ENCODE measurements at regions not wholly inside any gene's neighbourhood (a gene's known extent, or its start where the extent isn't known, plus 50 kb on each side); places are given as distances from the start of the nearest gene placed in this dataset.
"Not testable (repeated sequence)": the region's sequence is repeated elsewhere in the genome, so short reads cannot be mapped to it uniquely, and the experiment has no call there.

GRCh38 chr4:85168234-85168834 lies 201.8 kb upstream of the WDFY3 start:
- no peak for DNase-seq

DNA sequence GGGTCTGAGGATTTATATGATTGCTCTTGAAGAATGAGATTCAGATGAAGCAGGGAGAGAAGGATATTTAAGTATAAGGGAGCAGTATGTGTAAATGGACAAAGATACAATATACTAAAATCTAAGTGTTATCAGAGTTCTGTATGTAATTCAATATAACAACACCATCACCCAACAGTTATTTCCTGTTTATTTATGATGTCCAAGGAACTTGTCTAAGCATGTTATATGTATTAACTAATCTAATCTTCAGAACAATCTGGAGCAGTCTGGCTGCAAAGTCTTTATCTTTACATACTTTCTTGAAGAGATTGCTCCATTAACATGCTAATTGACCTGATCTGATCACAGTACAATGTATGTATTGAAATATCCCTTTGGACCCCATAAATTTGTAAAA lies 203.8 kb upstream of the WDFY3 start:
- DNase-seq = no peak

- DNase-seq = no peak
Measured at GRCh38 chr4:85175190-85175589, 208.7 kb upstream of the WDFY3 start.

GRCh38 chr4:85177092-85177491 lies 210.6 kb upstream of the WDFY3 start:
- no peak for DNase-seq

GRCh38 chr4:85177679-85178078 lies 211.2 kb upstream of the WDFY3 start:
- no peak for DNase-seq

DNA sequence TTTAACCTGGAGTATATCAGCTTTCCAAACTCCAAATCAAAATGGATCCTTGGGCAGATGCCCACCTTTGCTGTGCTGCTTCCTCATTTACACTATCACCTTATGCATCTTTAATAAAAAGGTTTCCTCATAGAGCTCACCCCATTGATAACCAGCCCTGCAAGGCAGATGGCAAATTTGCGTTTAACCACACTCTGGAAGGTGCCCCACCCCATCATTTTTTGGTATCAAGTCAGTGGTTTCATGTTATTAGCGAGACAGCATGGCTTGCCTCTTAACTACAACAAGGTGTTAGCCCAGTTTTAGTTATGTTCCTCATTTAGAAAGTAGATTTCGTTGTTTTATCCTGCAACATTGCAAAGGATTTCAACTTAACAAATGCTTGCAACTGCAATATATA lies 214.0 kb upstream of the WDFY3 start:
- no peak for DNase-seq

DNA sequence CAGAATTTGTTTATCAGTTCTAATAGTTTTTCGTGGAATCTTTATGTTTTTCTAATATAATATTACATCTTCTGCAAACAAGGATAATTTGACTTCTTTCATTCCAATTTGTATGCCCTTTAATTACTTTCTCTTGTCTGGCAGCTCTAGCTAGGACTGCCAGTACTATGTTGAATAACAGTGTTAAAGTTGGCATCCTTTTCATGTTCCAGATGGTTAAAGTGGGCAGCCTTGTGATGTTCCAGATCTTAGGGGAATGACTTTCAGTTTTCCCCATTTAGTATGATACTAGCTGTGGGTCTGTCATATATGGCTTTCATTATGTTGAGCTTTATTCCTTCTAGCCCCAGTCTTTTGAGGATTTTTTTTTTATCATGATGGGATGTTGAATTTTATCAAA lies 220.6 kb upstream of the WDFY3 start:
- no peak for DNase-seq

DNA sequence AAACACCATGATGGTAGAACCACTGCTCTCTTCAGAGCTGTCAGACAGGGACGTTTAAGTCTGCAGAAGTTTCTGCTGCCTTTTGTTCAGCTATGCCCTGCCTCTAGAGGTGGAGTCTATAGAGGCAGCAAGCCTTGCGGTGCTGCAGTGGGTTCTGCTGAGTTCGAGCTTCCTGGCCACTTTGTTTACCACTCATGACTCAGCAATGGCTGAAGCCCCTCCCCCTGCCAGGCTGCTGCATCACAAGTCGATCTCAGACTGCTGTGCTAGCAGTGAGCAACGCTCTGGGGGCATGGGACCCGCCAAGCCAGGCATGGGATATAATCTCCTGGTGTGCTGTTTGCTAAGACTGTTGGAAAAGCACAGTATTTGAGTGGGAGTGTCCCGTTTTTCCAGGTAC lies 229.5 kb upstream of the WDFY3 start:
- DNase-seq = not testable (repeated sequence)

GRCh38 chr4:85200106-85200505 lies 233.6 kb upstream of the WDFY3 start:
- no peak for DNase-seq

- DNase-seq = no peak
Measured at GRCh38 chr4:85209161-85209560, 242.7 kb upstream of the WDFY3 start.

DNA sequence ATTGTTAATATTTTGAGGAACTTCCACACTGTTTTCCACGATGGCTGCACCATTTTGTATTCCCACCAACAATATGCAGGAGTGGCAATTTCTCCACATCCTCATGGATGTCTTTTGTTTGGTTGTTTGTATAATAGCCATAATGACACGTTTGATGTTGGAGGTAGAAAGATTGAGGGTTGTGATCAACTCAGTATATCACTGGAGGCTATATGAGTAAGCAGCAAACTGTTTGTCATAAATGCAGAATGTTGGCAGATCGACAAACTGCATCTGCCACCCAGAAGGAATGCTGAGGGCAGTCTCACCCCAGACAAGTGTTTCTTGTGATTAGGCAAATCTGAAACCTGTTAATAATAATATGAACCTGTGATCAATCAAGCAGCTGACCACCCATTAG lies 243.9 kb upstream of the WDFY3 start:
- no peak for DNase-seq

DNA sequence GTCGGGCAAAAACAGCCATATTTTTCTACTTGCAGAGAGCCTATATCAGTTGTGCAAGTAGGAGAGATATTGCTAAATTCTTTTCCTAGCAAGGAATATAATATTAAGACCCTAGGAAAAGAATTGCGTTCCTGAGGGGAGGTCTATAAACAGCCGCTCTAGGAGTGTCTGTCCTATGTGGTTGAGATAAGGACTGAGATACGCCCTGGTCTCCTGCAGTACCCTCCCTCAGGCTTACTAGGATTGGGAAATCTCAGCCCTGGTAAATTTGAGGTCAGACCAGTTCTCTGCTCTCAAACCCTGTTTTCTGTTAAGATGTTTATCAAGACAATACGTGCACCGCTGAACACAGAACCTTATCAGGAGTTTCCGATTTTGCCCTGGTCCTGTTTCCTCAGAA lies 250.1 kb upstream of the WDFY3 start:
- not testable (repeated sequence) for DNase-seq

- DNase-seq = no peak
Measured at GRCh38 chr4:85218756-85219155, 252.3 kb upstream of the WDFY3 start.

GRCh38 chr4:85221606-85222005 lies 253.3 kb upstream of the ARHGAP24 start:
- no peak for DNase-seq

DNA sequence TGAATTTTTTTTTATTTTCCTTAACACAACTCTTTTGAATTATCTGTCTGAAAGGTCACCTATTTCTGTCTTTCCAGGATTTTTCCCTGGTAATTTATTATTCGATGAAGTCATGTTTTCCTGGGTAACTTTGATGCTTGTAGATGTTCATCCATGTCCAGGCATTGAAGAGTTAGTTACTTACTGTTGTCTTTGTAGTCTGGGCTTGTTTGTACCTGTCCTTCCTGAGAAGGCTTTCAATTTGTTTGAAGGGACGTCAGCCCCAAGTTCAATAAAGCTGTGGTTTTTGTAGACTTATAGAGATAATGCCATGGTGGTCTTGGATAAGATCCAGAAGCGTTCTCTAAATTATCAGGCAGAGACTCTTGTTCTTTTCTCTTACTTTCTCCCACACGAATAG lies 252.4 kb upstream of the ARHGAP24 start:
- no peak for DNase-seq

GRCh38 chr4:85228264-85228663 lies 246.7 kb upstream of the ARHGAP24 start:
- no peak for DNase-seq

DNA sequence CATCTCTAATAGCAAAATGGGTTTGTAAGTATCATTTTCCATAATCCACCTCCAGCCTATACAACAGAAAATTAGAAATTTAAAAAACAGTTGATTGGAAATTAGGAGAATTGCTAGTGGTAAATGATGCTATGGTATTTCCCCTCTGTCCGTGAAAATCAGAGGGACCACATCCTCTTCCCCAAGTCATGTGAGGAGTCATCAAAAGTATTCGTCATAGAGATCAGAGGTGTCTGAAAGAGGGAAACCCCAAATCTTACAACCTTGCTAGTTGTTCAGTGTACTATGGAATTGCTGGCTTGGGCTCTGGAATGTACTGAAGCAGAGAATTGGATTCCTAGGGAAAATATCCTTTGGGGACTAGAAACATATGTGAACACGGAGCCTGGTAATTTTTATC lies 241.4 kb upstream of the ARHGAP24 start:
- DNase-seq = no peak

- no peak for DNase-seq
Measured at GRCh38 chr4:85243857-85244256, 231.1 kb upstream of the ARHGAP24 start.

- DNase-seq = no peak
Measured at GRCh38 chr4:85244638-85245037, 230.3 kb upstream of the ARHGAP24 start.

- DNase-seq = no peak
Measured at GRCh38 chr4:85246055-85246454, 228.9 kb upstream of the ARHGAP24 start.

DNA sequence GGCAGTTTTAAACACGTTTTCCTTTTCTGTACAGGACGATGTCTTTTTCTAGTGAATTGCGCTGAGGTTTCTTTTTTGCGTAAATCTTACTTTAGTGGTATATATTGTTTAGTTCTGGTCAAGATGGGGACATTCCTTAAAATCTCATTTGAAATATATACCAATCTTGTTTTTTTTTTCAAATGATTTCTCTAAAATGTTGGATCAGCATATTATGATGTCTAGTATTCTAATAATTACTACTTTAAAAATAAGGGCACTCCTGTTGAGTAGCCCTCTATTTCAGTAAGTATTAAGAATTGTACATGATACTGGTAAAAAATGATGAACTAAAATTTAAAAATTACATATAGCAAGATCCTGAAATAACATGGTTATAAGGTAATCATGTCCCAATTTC lies 224.1 kb upstream of the ARHGAP24 start:
- DNase-seq = no peak

- DNase-seq = no peak
Measured at GRCh38 chr4:85257817-85258370, 217.1 kb upstream of the ARHGAP24 start.

GRCh38 chr4:85260064-85260463 lies 214.9 kb upstream of the ARHGAP24 start:
- DNase-seq = no peak

DNA sequence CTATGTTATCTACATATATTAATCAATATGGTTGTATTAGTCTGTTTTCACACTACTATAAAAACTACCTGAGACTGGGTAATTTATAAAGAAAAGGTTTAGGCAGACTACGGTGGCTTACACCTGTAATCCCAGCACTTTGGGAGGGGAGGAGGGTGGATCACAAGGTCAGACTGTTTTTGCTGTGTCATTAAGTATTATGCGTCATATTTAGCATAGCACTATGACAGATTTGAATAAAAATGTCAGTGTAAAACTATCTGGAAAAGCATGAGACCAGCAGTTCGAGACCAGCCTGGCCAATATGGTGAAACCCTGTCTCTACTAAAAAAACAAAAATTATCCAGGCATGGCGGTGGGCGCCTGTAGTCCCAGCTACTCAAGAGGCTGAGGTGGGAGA lies 209.7 kb upstream of the ARHGAP24 start:
- no peak for DNase-seq

DNA sequence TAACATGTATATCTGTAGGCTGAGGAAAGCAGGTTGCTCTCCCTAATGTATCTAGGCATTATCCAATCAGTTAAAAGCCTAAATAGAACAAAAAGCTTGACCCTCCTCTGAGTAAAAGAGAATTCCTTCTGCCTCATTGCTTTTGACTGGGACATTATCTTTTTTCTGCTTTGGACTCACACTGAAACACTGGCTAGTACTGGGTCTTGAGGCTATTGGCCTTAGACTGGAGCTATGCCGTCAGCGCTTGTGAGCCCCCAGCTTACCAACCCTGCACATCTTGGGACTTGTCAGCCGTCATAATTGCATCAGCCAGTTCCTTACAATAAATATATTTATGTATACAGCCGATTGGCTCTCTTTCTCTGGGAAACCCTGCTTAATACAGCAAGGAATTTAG lies 206.8 kb upstream of the ARHGAP24 start:
- DNase-seq = no peak

All from T-helper 1 cell (primary cell).